ENCODE measurements at regions not wholly inside any gene's neighbourhood (a gene's known extent, or its start where the extent isn't known, plus 50 kb on each side); places are given as distances from the start of the nearest gene placed in this dataset.
"Not testable (repeated sequence)": the region's sequence is repeated elsewhere in the genome, so short reads cannot be mapped to it uniquely, and the experiment has no call there.

- no peak for DNase-seq
Measured at GRCh38 chr21:36247316-36248010, 72.5 kb upstream of the MORC3 start.

- DNase-seq: no peak
Measured at GRCh38 chr21:36249576-36250422, 70.2 kb upstream of the MORC3 start.

- DNase-seq: no peak
Measured at GRCh38 chr21:36250423-36251075, 69.4 kb upstream of the MORC3 start.

- no peak for DNase-seq
Measured at GRCh38 chr21:36254106-36254941, 65.7 kb upstream of the MORC3 start.

- DNase-seq: no peak
Measured at GRCh38 chr21:36255663-36256062, 64.3 kb upstream of the MORC3 start.

- no peak for DNase-seq
Measured at GRCh38 chr21:36257657-36258056, 62.3 kb upstream of the MORC3 start.

GRCh38 chr21:36260030-36260787 is 59.8 kb upstream of the MORC3 start:
- DNase-seq: peak; percentile 89

- DNase-seq: no peak
Measured at GRCh38 chr21:36260802-36261201, 59.2 kb upstream of the MORC3 start.

- no peak for DNase-seq
Measured at GRCh38 chr21:36261459-36261858, 58.5 kb upstream of the MORC3 start.

GRCh38 chr21:36263797-36264196 is 56.2 kb upstream of the MORC3 start:
- DNase-seq: no peak

GRCh38 chr21:36265431-36265830 is 54.6 kb upstream of the MORC3 start:
- DNase-seq: no peak

- DNase-seq: not testable (repeated sequence)
Measured at GRCh38 chr21:36267828-36268227, 52.2 kb upstream of the MORC3 start.

GRCh38 chr21:36268264-36268663 is 51.7 kb upstream of the MORC3 start:
- DNase-seq: not testable (repeated sequence)

Measured in muscle of arm (tissue), 1 donor.